HG03520 (cell line): ENCODE measurements at regions not wholly inside any gene's neighbourhood (a gene's known extent, or its start where the extent isn't known, plus 50 kb on each side); places are given as distances from the start of the nearest gene placed in this dataset.
"Not testable (repeated sequence)": the region's sequence is repeated elsewhere in the genome, so short reads cannot be mapped to it uniquely, and the experiment has no call there.

Source experiments
- ATAC-seq: cut with Tn5 transposase; IDR thresholded peaks from one replicate; pipeline ENCODE4 v1.9.1; 2021; ENCODE audit warnings: mild to moderate bottlenecking, moderate library complexity; ENCODE audit not compliant: unreplicated experiment

DNA sequence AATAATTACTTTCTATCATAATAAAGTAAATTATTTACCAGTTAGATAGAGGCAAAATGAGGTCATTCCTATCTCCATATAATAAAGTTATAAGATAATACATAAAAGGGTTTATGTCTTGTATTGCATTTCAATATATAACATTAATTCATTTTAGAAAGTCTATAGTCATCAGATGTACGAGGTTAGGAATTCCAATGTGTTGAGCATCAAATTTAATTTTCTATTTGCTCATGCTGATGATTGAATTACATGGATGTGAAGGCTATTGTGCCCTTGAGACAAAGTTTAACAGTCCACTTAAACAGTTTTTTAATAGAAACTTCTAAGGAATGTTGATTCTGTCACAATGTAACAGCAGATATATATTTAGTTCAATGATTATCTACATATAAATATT is 678.3 kb upstream of the LRRN3 start:
- no peak for ATAC-seq

DNA sequence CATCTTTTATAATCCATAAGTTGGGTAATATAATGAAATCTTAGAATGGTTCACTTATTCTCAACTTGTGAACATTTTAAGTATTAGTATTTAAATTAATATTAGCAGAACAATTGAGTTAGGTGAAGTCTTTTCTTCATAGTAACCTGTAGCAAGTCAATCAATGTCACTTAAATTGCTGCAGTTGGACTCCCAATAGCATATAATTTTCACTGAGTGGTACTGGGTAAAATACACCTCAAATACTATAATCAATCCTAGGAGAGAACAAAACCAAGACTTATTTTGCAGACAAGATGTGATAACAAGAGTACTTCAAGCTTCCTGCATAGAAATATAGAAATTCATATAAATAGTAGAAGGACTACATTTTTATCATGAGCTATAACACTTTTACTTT is 677.9 kb upstream of the LRRN3 start:
- ATAC-seq: no peak

DNA sequence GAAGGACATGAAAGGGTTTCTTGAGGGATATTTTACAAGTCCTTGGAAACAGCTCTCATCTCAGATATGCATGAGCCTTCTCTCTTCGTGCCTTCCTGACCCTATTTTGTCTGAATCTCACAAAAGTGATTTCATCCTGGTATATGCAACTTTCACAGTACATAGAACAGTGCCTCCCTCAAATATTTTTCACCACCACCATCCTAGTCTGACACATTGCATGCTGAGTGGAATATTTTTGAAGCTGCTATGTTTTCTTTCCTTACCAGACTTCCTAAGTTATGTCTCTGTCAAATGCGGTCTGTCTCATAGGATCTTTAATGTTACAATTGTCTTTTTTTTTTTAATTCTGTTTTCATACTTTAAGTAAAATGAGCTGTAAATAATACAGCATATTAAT is 673.3 kb upstream of the LRRN3 start:
- ATAC-seq: no peak

DNA sequence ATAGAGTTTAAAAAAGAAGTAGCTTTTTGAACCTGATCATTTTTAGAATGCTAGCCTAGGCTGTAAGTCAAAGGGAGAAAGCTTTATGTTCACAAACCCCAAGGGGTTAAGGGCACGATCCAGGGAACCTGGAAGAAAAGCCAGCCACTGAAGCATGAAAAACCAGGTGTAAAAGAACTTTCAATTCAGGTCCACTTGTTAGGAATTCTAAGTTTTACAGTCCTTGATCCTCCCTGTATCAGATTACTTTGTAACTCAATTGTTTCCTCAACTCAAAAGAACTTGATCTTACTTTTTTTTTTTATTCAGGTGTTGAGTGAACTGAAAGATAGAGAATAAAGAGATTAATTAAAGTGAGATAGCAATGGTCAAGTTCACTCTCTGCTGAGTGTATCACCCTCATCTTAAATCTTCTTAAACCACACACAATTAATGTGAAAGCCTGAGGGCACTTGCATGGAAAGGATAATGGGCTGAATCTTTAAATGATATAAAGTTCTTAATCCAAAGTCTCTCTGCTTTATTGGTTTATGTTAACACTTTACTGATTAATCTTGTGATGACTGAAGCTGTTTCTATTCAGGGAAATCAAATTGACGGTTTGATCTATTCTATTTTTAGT is 672.2 kb upstream of the LRRN3 start:
- ATAC-seq: no peak

DNA sequence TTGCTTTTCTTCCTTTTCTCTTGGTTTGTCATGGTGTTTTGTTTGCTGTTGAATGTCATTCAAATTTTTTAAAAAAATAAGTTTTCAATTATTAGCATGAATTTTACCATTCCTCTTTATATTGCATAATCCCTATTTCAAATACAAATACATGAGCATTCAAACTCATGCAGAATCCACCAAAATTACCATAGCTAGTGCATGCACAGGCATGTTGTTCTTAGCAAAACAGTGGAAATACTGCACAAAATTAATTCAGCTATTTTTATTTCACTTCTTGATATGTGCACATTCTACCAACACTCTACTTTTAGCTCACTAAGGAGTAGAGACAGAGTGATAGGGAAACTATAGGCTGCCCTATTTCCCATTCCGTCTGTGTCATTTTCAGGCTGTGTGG is 670.1 kb upstream of the LRRN3 start:
- no peak for ATAC-seq

DNA sequence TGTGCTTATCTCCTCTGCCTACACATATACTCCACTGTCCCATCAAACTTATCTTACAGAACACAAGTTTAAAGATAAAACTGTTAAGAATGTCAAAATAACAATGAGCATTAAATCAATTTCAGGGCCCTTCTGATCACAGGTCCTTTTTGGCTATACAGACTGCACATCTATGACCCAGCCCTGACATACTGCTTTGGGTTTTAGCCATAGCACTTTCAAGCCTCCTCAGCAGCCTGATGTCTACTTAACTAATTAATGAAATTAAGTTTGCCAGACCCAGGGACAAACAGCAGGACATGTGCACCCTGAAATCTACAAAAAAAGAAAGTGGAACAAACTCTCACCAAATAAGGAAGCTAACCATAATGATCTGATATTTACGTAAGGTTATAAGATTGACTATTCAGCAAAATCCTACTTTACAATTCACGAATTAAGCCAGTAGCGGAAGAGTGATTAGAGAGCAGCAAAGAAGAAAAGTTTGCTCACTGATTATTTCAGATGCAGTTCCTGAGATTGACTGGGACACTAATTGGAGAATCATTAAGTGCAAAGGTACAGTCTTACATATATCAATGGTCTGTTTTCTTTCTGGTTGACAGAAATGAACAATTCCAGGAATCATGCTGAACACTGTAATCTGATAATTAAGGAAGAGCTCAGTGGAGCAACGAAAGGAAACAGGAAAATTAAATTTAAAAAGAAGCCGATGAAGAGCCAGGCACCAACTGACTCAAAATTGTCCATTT is 669.3 kb upstream of the LRRN3 start:
- ATAC-seq: no peak

DNA sequence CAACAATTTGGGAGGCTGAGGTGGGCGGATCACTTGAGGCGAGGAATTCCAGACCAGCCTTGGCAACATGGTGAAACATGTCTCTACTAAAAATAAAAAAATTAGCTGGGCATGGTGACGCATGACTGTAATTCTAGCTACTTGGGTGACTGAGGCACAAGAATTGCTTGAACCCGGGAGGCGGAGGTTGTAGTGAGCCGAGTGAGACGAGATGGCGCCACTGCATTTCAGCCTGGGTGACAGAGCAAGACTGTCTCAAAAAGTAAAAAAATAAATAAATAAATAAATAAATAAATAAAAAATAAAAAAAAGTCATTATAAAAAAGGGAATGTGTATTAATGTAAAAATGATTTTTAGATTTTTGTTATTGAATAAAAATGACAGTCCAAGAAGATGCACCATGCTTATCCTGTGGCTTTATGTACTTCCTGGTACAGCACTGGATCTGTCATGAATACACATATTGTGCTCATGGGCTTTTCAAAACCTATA is 658.8 kb upstream of the LRRN3 start:
- no peak for ATAC-seq

DNA sequence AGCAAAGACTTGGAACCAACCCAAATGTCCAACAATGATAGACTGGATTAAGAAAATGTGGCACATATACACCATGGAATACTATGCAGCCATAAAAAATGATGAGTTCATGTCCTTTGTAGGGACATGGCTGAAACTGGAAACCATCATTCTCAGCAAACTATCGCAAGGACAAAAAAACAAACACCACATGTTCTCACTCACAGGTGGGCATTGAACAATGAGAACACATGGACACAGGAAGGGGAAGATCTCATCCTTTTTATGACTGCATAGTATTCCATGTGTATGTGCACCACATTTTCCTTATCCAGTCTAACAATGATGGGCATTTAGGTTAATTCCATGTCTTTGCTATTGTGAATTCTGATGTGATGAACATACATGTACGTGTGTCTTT is 652.0 kb upstream of the LRRN3 start:
- not testable (repeated sequence) for ATAC-seq

DNA sequence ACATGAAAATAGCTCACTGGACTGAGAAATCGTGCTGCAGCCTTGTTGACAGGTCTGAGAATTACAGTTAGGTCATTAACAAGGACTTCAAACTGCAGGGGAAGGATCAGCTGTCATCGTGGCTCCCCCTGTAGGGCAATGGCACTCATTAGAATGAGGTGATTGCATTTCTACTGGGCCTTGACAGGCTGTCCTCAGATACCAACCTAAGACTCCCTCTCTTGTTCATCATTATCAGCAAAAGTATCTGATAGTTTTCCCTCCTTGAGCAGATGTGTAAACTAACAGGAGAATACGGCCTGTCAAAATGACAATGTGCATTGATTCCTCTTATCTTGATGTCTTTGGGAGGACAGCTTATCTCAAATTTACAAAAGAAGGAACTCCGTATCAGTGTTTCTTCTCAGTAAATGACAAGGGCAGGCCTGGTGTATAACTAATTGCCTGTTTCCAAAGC is 648.5 kb upstream of the LRRN3 start:
- ATAC-seq: no peak

DNA sequence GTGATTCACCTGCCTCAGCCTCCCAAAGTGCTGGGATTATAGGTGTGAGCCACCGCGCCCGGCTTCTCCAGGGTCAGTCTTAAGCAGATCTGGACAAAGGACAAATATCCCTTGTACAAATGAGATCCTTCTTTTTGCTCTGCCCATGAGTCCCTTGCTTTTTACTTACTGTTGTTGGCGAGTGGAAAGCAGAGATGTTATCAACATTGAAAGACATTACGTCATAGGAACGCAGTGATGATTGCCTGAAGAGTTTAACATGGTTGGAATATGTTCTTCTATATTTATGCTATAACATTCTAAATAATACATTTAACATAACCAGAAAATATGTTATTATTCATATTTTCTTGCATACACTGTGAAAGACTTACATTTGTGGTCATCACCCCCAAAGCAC is 644.3 kb upstream of the LRRN3 start:
- ATAC-seq: no peak

DNA sequence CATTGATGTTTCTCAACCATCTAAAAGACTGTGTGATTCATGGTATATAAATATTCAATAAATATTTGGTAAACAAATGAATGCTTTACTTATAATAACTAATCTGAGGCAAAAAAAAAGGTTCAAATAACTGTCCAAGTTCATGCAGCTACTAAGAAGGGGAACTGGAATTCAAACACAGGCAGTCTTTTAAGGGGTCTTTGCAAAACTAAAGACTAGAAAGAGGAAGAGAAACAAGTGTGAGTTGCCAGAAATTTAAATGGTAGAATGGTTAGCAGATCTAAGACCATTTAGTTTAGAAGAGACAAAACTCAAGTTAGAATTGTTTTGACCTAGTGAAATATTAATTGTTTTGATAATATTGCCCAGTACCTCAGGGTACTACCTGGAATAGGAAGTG is 642.0 kb upstream of the LRRN3 start:
- ATAC-seq: no peak

DNA sequence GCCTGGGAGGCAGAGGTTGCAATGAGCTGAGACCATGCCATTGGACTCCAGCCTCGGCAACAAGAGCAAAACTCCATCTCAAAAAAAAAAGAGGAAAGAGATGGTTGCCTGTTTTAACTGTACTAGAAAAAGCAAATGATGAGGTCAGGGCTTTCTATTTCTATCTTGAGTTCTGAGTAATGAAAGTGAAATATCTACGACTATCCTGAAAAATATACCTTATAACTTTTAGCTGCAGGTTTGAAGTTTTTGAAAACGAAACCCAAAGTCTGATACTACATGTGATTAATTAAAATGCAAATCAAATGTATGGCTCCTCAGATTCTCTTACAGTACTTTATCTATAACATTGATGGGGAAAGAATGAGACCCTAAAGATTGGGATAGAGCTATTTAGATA is 636.2 kb upstream of the LRRN3 start:
- peak; percentile 56 for ATAC-seq

DNA sequence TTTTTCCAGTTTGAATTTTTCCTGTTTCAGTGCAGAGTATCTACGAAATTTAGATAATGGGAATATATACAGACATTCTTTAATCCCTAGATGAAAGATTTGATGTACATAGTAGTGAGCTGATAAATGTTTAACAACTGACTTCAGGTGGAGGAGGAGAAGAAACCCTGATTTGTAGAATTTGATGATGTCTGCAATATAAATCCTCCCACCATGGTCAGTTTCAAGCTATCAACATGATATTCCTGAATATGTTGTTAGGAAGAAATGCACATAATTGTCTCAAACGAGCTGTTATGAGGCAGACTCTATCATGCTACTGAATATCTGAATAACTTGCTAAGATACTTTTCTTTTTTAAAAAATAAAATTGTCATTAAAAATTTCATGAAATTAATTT is 629.3 kb upstream of the LRRN3 start:
- ATAC-seq: no peak

DNA sequence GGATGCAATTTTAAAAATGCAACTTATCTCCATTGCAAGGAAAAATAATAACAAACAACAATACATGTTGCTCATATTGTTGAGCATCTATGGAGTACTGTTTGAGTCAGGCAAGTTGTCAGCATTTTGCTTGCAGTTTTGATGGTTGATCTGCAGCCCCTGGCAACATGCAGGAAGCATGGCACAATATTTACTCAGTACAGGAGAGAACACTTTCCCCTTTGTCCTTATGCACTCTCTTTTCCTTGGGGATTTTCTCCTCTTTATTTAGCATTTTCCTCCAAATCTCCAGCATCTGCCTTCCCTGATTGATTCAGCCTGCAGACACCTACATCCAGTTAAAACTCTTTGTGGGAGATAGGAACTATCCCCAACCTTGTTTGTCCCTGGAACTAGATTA is 620.5 kb upstream of the LRRN3 start:
- ATAC-seq: no peak

DNA sequence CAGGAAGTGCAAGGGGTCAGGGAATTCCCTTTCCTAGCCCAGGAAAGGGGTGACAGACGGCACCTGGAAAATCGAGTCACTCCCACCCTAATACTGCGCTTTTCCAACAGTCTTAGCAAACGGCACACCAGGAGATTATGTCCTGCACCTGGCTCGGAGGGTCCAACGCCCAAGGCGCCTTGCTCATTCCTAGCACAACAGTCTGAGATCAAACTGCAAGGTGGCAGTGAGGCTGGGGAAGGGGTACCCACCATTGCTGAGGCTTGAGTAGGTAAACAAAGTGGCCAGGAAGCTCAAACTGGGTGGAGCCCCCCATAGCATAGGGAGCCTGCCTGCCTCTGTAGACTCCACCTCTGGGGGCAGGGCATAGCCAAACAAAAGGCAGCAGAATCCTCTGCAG is 618.5 kb upstream of the LRRN3 start:
- ATAC-seq: not testable (repeated sequence)

DNA sequence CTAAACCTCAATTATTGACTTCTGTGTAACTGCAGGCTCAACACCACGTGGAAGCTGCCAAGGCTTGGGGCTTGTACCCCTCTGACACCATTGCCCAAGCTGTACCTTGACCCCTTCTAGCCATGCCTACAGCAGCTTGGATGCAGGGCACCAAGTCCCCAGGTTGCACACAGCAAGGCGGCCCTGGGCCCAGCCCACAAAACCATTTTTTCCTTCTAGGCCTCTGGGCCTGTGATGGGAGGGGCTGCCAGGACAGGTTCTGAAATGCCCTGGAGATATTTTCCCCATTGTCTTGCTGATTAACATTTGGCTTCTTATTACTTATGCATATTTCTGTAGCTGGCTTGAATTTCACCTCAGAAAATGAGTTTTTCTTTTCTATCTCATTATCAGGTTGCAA is 610.0 kb upstream of the LRRN3 start:
- ATAC-seq: no peak

DNA sequence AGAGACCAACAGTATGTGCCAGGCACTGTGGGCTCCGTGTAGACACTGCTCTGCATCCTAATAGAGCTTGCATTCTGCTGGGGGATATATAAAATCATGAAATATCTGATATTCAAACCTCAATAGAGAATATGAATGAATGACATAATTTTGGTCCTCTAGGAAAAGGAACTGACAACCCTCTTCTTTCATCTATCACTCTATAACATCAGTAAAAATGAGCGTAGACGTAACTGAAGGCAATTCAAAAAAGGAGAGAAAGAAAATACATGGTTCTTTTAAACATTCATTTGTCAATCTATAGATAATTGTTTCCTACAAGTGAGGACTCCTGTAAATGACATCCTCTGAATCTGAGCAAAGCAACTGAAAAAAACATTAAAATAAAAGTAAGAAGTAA is 607.4 kb upstream of the LRRN3 start:
- no peak for ATAC-seq

DNA sequence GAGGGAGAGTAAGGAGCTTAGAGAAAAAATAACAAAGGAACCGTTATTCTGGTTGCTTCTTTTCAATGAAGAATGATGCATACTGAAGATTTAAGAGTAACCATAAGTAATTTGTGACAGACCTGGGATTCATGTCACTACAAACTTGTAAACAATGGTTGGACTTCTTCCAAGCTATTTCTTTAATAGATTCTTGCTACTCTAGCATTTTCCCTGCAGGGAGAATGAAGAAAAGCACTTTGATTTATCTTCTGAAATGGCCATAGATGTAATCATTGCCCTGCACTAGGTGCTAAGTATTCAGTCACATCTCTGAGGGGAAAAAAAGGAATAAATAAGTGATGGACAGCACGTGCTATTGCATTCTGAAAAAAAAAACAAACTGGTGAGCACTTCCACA is 606.6 kb upstream of the LRRN3 start:
- no peak for ATAC-seq

DNA sequence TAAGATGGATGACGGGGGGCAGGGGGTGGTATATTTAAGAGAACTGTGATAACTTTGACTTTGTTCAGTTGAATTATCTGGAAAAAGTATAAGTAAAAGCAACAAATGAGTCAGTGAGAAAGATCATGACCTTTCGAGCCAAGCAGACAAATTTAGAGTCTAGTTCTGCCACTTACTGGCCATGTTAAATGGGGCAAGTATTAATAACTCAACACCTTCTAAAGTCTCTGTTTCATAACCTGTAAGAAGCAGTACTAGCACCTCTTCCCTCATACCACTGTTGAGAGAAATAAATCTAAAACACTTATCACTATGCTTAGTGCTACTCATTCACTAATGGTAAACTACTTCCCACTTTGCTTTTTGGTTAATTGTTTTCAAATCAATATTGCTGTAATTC is 604.4 kb upstream of the LRRN3 start:
- ATAC-seq: peak; percentile 46

DNA sequence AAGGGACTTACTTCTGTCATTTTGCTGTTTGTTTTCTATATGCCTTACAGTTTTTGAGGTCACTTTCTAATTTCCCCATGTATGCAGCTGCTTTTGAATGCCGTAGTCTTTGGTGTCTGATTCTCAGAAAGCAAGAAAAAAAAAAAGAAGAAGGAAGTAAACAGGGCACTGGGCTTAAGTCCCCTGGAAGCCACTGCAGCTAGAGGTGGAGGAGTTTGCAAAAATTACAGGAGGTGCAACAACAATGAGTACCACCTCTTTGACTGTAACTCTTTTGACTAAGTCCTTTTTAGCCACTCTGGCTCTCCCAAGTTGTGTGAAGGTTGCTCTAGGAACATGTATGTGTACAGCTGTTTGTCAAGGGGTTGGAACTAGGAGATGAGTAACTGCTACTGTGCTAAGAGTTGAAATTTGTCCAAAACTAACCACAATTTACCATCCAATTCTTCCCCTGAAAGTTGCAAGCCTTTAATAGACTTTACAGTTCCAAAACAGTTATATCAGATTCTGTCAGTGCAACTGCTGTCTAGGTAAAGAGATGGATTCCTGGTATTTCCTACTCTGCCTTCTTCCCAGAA is 588.0 kb upstream of the LRRN3 start:
- no peak for ATAC-seq

DNA sequence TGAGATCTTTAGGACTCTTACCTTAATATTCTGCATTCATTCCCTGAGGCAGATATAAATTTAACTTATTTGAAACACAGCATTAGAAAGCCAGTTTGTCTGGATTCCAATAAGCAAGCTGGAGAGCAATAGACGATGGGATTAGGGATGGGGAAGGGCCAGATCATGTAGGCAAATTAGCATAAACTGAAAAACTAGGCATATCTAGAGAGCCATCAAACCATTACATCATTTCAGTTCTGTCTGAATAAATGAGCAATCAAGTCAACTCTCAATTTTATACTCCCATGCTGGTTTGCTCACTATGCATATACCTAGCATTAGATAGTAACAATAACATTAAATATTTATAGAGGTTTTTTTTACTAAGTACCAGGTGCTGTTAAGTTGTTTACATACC is 583.6 kb upstream of the LRRN3 start:
- no peak for ATAC-seq

DNA sequence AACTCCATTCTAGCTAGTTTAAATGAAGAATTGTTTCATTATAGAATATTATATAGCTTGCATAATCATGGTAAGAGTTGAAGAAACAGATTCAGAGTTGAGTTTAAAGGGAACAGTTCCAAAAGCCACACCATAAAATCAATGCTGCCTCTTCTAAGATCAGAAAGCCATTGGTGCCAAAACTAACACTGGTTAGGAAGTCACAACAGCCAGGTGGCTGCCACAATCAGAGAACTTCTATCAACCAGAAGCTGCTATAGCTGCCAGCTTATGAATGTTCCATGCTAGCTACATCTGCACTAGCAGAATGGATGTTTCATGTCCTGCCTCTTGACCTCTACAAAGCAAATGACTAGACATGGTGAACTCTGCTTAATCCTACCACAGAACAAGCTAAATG is 583.1 kb upstream of the LRRN3 start:
- no peak for ATAC-seq
